Erythroblast (primary cell): ENCODE measurements at regions not wholly inside any gene's neighbourhood (a gene's known extent, or its start where the extent isn't known, plus 50 kb on each side); places are given as distances from the start of the nearest gene placed in this dataset.

Experiments used
- GATA1 ChIP-seq: IDR thresholded peaks from 2 replicates; pipeline ENCODE4 v1.6.1; 2011; ENCODE audit warnings: low read depth, mild to moderate bottlenecking, control low read depth, low read length, moderate library complexity
- POLR2A ChIP-seq: IDR thresholded peaks from 2 replicates; pipeline ENCODE4 v1.6.1; 2011; ENCODE audit warnings: mild to moderate bottlenecking, low read length

DNA sequence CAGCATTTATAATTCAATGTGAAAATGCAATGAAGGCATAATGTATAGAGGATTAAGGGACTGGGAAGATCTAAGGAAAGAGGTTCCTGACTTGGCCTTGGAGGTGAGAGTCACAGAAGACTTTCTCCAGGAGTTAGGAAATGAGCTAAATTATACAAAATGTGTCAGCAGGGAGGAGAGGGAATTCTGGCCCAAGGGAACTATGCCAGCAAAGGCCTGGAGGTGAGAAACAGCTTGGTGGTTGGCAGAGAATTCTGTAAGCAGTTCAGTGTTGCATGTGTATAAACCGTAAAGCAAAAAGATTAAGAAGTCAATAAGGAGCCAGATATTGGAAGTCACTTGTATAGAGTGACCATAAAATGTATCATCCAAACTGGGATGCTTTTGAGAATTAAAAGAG is 142.2 kb upstream of the SESN3 start:
- TF ChIP-seq POLR2A (no peak), GATA1 (no peak)
